ENCODE measurements at regions not wholly inside any gene's neighbourhood (a gene's known extent, or its start where the extent isn't known, plus 50 kb on each side); places are given as distances from the start of the nearest gene placed in this dataset.

- Histone ChIP-seq H3K4me1 (replicated peaks) (no peaks in the 10 kb centered on the region), H3K9me3 (replicated peaks) (no peaks in the 10 kb centered on the region; the same call in 1 of the 2 replicates), H3K27ac (no peak overlapping the region), H3K36me3 (no peaks in the 10 kb centered on the region), H3K27me3 (replicated peaks) (no peaks in the 10 kb centered on the region), H3K4me3 (no peak overlapping the region)
- DNase-seq (ENCODE audit: low read depth in 1 of 2, low spot score in 2 of 2) = no peak
These were observed 946.0 kb downstream of the SLITRK5 start for GRCh38 chr13:88617176-88617575.

GRCh38 chr13:88622362-88622973, 951.3 kb downstream of the SLITRK5 start:
- H3K9me3 ChIP-seq (replicated peaks) = no peaks in the 10 kb centered on the region

GRCh38 chr13:88623150-88623549, 952.0 kb downstream of the SLITRK5 start:
- Histone ChIP-seq H3K4me1 (replicated peaks) (no peaks in the 10 kb centered on the region), H3K36me3 (no peaks in the 10 kb centered on the region), H3K27ac (no peak overlapping the region), H3K4me3 (no peak overlapping the region), H3K27me3 (replicated peaks) (no peaks in the 10 kb centered on the region), H3K9me3 (replicated peaks) (no peaks in the 10 kb centered on the region)
- no peak for DNase-seq (ENCODE audit: low read depth in 1 of 2, low spot score in 2 of 2)

More at GRCh38 chr13:88622362-88622973, 951.3 kb downstream of the SLITRK5 start:
- Histone ChIP-seq H3K27me3 (replicated peaks) (no peaks in the 10 kb centered on the region), H3K4me1 (replicated peaks) (no peaks in the 10 kb centered on the region), H3K27ac (no peak overlapping the region), H3K36me3 (no peaks in the 10 kb centered on the region), H3K4me3 (no peak overlapping the region)
- no peak for DNase-seq (ENCODE audit: low read depth in 1 of 2, low spot score in 2 of 2)

GRCh38 chr13:88627071-88627470, 955.9 kb downstream of the SLITRK5 start:
- Histone ChIP-seq H3K36me3 (no peaks in the 10 kb centered on the region), H3K9me3 (replicated peaks) (0 out of 2 replicates have a peak, but pooled peaks cover 4% of the 10 kb centered on the region), H3K27ac (no peak overlapping the region), H3K27me3 (replicated peaks) (no peaks in the 10 kb centered on the region), H3K4me3 (no peak overlapping the region), H3K4me1 (replicated peaks) (no peaks in the 10 kb centered on the region)
- DNase-seq (ENCODE audit: low read depth in 1 of 2, low spot score in 2 of 2) = no peak

- Histone ChIP-seq H3K36me3 (no peaks in the 10 kb centered on the region), H3K4me3 (no peak overlapping the region), H3K9me3 (replicated peaks) (0 out of 2 replicates have a peak, but pooled peaks cover 4% of the 10 kb centered on the region), H3K27ac (no peak overlapping the region), H3K27me3 (replicated peaks) (no peaks in the 10 kb centered on the region), H3K4me1 (replicated peaks) (no peaks in the 10 kb centered on the region)
- no peak for DNase-seq (ENCODE audit: low read depth in 1 of 2, low spot score in 2 of 2)
These were observed 957.7 kb downstream of the SLITRK5 start for GRCh38 chr13:88628882-88629281.

GRCh38 chr13:88637935-88638334, 966.8 kb downstream of the SLITRK5 start:
- Histone ChIP-seq H3K9me3 (replicated peaks) (no peaks in the 10 kb centered on the region; the same call in 1 of the 2 replicates), H3K36me3 (no peaks in the 10 kb centered on the region), H3K27me3 (replicated peaks) (no peaks in the 10 kb centered on the region), H3K4me1 (replicated peaks) (no peaks in the 10 kb centered on the region), H3K4me3 (no peak overlapping the region), H3K27ac (no peak overlapping the region)
- DNase-seq (ENCODE audit: low read depth in 1 of 2, low spot score in 2 of 2) = no peak

GRCh38 chr13:88643233-88643632, 972.1 kb downstream of the SLITRK5 start:
- Histone ChIP-seq H3K36me3 (no peaks in the 10 kb centered on the region), H3K27ac (no peak overlapping the region), H3K9me3 (replicated peaks) (no peaks in the 10 kb centered on the region; the same call in 1 of the 2 replicates), H3K27me3 (replicated peaks) (no peaks in the 10 kb centered on the region), H3K4me1 (replicated peaks) (no peaks in the 10 kb centered on the region), H3K4me3 (no peak overlapping the region)
- no peak for DNase-seq (ENCODE audit: low read depth in 1 of 2, low spot score in 2 of 2)

GRCh38 chr13:88648598-88649373, 977.6 kb downstream of the SLITRK5 start:
- Histone ChIP-seq H3K27ac (no peak overlapping the region), H3K4me1 (replicated peaks) (no peaks in the 10 kb centered on the region), H3K9me3 (replicated peaks) (no peaks in the 10 kb centered on the region), H3K36me3 (no peaks in the 10 kb centered on the region), H3K27me3 (replicated peaks) (no peaks in the 10 kb centered on the region), H3K4me3 (no peak overlapping the region)
- DNase-seq (ENCODE audit: low read depth in 1 of 2, low spot score in 2 of 2) = no peak

- H3K4me3 ChIP-seq = no peak overlapping the region
- DNase-seq (ENCODE audit: low read depth in 1 of 2, low spot score in 2 of 2) = no peak
- no peaks in the 10 kb centered on the region for H3K4me1 ChIP-seq (replicated peaks)
- H3K9me3 ChIP-seq (replicated peaks) = no peaks in the 10 kb centered on the region
- no peaks in the 10 kb centered on the region for H3K27me3 ChIP-seq (replicated peaks)
- H3K36me3 ChIP-seq = no peaks in the 10 kb centered on the region
- no peak overlapping the region for H3K27ac ChIP-seq
These were observed 978.7 kb downstream of the SLITRK5 start for GRCh38 chr13:88649855-88650254.

- Histone ChIP-seq H3K36me3 (no peaks in the 10 kb centered on the region), H3K27ac (no peak overlapping the region), H3K4me3 (no peak overlapping the region), H3K4me1 (replicated peaks) (no peaks in the 10 kb centered on the region), H3K9me3 (replicated peaks) (no peaks in the 10 kb centered on the region), H3K27me3 (replicated peaks) (no peaks in the 10 kb centered on the region)
- no peak for DNase-seq (ENCODE audit: low read depth in 1 of 2, low spot score in 2 of 2)
These were observed 980.4 kb downstream of the SLITRK5 start for GRCh38 chr13:88651531-88651930.

GRCh38 chr13:88656751-88657150, 985.6 kb downstream of the SLITRK5 start:
- no peak for DNase-seq (ENCODE audit: low read depth in 1 of 2, low spot score in 2 of 2)
- H3K36me3 ChIP-seq = no peaks in the 10 kb centered on the region
- H3K4me3 ChIP-seq = no peak overlapping the region
- no peaks in the 10 kb centered on the region for H3K27me3 ChIP-seq (replicated peaks)
- H3K4me1 ChIP-seq (replicated peaks) = no peaks in the 10 kb centered on the region
- H3K27ac ChIP-seq = no peak overlapping the region
- H3K9me3 ChIP-seq (replicated peaks) = no peaks in the 10 kb centered on the region

GRCh38 chr13:88670509-88670908, 999.3 kb downstream of the SLITRK5 start:
- DNase-seq (ENCODE audit: low read depth in 1 of 2, low spot score in 2 of 2) = no peak
- H3K9me3 ChIP-seq (replicated peaks) = no peaks in the 10 kb centered on the region
- H3K4me1 ChIP-seq (replicated peaks) = no peaks in the 10 kb centered on the region

GRCh38 chr13:88674841-88675240, 1003.7 kb downstream of the SLITRK5 start:
- H3K4me3 ChIP-seq = no peak overlapping the region
- DNase-seq (ENCODE audit: low read depth in 1 of 2, low spot score in 2 of 2) = no peak
- no peaks in the 10 kb centered on the region for H3K36me3 ChIP-seq
- no peaks in the 10 kb centered on the region for H3K9me3 ChIP-seq (replicated peaks)
- no peaks in the 10 kb centered on the region for H3K27me3 ChIP-seq (replicated peaks)
- no peak overlapping the region for H3K27ac ChIP-seq
- H3K4me1 ChIP-seq (replicated peaks) = no peaks in the 10 kb centered on the region

More at GRCh38 chr13:88670509-88670908, 999.3 kb downstream of the SLITRK5 start:
- Histone ChIP-seq H3K4me3 (no peak overlapping the region), H3K27me3 (replicated peaks) (no peaks in the 10 kb centered on the region), H3K27ac (no peak overlapping the region), H3K36me3 (no peaks in the 10 kb centered on the region)

- H3K4me1 ChIP-seq (replicated peaks) = no peaks in the 10 kb centered on the region
- no peaks in the 10 kb centered on the region for H3K9me3 ChIP-seq (replicated peaks)
- H3K4me3 ChIP-seq = no peak overlapping the region
- H3K27ac ChIP-seq = no peak overlapping the region
- no peaks in the 10 kb centered on the region for H3K36me3 ChIP-seq
- H3K27me3 ChIP-seq (replicated peaks) = no peaks in the 10 kb centered on the region
- DNase-seq (ENCODE audit: low read depth in 1 of 2, low spot score in 2 of 2) = no peak
These were observed 1004.3 kb downstream of the SLITRK5 start for GRCh38 chr13:88675347-88675996.
